MV-4-11 (cell line): ENCODE measurements at regions not wholly inside any gene's neighbourhood (a gene's known extent, or its start where the extent isn't known, plus 50 kb on each side); places are given as distances from the start of the nearest gene placed in this dataset.
"Not testable (repeated sequence)": the region's sequence is repeated elsewhere in the genome, so short reads cannot be mapped to it uniquely, and the experiment has no call there.

Experiments
- DNase-seq: peaks from one replicate; lab custom pipeline; 2025; lab: John Stamatoyannopoulos, UW

- DNase-seq: no peak
Measured at GRCh38 chr7:106523482-106523881, 137.5 kb downstream of the CCDC71L start.

DNA sequence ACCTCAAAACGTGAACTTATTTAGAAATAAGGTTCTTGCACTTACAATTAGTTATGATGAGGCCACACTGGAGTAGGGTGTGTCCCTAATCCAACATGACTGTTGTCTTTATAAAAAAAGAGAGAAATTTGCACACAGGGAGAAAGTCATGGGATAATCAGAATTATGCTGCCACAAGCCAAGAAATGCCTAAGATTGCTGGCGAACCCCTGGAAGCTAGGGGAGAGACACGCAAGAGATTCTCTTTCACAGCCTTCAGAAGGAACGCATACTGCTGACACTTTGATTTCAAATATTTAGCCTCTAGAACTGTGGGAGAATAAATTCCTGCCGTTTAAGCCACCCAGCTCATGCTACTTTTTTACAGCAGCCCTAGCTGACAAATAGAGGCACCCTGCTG is 138.3 kb downstream of the CCDC71L start:
- no peak for DNase-seq

DNA sequence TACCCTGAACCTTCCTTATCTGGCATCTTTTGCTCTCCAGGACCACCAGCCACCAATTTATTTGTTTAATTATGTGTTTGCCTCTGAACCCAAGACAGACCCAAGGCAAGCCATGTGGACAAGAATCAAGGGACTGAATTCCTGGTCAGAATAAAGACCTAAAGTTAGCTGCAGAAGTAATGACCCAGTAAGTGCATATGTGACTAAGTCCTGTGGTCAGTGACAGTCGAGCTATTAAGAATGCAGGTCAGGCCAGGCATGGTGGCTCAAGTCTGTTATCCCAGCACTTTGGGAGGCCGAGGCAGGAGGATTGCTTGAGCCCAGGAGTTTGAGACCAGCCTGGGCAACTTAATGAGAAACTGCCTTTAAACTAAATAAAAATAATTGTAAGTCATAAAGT is 139.4 kb downstream of the CCDC71L start:
- no peak for DNase-seq

DNA sequence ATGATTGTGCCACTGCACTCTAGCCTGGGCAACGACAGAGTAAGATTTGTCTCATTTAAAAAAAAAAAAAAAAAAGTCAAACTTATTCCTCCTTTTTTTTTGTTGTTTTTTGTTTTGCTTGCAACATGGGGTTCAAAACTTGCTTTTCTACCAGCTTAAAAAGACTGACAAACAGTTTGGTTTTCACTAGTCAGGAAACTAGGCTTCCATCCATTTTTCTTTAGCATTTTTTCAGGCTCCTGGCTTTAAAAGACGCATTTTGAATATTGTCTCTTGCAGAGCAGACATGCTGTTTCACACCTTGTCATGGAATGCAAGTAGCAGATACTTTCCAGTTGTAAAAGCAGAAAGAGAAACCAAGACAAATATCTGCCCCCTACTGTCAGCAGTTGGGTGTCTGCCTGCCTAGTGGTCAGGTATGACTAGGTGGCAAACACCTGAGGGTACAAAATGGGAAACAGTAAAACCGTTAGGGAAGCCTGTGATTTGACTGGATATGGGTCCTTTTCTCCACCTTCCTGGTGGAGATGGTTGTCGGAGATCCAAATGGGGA is 139.9 kb downstream of the CCDC71L start:
- DNase-seq: no peak

DNA sequence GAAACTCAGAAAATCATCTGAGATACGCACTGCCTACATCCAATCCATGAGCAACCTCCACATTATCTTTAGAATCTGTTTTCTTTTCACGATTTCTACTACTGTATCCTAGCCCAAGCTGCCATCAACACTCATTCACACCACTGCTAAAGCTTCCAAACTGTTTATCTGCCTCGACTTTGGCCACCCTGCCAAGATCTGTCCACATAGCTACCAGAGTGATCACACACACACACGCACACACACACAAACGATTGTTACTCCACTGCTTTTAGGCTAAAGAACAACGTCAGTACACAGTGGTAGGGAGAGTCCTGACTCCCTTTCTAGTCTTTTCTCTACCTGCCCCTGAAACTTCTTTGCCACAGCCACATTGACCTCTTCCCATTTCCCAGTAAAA is 142.0 kb downstream of the CCDC71L start:
- no peak for DNase-seq

DNA sequence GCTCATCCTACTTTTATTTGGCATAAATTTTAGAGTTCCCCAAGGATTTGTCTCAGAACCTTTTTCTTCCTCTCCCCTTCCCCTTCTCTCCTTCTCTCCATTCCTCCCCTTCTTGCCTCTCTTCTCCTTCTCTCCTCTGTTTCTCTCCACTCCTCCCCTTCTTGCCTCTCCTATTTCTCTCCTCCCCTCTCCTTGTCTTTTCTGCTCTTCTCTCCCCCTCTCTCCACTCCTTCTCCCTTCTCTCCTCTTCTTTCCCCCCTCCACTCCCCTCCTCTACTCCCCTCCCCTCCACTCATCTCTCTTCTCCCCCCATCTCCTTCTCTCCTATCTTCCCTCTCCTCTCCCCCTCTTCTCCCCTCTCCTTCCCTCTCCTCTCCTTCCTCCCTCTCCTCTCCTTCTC is 142.7 kb downstream of the CCDC71L start:
- DNase-seq: no peak

GRCh38 chr7:106517508-106517907 is 143.4 kb downstream of the CCDC71L start:
- DNase-seq: no peak

DNA sequence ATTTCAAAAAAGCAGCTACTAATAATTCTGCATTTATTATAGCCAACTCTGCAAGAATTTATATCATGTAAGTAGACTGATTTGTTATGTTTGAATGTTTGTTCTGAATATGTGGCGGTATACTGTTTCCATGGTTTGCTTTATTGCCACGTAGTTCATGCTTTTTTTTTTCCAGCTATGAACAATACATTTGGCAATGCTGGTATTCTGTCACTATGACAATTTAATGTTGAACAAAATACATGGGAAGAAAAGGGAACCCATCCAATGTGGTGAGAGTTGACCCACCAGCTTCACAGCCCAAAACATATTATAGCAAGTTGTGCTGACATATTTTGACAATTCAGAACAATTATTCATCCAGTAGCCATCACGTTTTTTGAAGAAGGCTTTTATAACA is 145.6 kb downstream of the CCDC71L start:
- no peak for DNase-seq

- no peak for DNase-seq
Measured at GRCh38 chr7:106514881-106515280, 146.1 kb downstream of the CCDC71L start.

DNA sequence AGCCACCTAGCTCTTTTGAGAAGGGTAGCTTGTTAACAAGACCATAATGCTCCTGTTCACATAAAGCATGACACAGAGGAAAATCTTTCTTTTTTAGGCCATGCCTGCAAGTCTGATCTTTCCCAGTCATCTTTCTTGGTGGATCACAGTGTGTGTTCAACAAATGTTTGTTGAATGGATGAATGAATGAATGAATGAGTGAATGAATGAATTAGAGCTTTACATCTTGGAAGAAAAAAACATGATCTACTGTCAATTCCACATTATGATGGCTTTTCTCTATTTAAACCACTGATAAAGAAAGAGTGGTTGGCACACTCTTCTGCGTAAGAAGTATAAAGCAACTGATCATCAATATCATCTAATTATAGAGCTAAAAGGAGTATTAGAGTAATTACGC is 148.7 kb downstream of the CCDC71L start:
- DNase-seq: no peak

DNA sequence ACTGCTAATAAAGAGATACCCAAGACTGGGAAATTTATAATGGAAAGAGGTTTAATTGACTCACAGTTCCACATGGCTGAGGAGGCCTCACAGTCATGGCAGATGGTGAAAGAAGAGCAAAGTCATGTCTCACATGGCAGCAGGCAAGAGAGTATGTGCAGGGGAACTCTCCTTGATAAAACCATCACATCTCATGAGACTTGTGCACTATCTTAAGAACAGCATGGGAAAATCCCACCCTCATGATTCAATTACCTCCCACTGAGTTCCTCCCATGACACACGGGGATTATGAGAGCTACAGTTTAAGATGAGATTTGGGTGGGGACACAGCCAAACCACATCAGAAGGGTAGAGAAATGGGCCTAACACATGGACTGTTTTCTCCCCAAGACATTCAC is 156.3 kb downstream of the CCDC71L start:
- no peak for DNase-seq

DNA sequence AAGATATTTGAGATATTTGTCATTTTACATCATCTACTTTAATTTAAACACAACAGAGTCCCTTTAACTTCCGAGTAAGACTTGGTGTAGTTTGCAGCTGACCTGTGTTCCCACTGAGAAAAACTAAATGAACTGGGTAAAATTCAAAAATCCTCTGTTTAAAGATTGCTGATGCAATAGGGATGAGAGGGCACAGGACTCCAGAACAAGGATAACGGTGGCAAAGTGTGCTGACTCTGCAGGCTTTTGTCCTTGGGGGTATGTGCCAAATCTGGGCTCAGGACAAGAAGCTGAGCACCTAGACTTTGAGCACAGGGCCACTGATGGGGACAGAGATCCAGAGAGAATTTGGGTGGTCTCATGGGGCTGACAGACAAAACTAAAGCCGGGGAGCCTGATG is 156.8 kb downstream of the CCDC71L start:
- no peak for DNase-seq

DNA sequence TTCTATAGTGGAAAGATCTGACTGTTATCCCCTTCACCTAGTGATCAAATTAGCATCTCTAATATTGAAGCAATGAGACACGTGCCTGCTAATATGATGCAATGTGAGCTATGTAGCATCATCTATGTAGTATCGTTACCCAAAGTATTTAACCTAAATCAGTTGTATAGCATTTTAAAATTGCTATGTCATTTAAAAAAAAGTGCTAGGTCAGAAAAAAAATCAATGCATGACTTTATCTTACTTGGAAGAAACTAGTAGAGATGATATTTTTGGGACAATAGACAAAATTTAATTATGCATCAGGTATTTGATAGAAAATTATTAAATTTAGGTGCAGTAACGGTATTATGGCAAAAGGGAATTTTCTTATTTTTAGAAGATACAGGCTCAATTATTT is 157.3 kb downstream of the CCDC71L start:
- no peak for DNase-seq

- peak; percentile 41 for DNase-seq
Measured at GRCh38 chr7:106501605-106502580, 159.1 kb downstream of the CCDC71L start.

- DNase-seq: no peak
Measured at GRCh38 chr7:106499897-106500296, 161.1 kb downstream of the CCDC71L start.

DNA sequence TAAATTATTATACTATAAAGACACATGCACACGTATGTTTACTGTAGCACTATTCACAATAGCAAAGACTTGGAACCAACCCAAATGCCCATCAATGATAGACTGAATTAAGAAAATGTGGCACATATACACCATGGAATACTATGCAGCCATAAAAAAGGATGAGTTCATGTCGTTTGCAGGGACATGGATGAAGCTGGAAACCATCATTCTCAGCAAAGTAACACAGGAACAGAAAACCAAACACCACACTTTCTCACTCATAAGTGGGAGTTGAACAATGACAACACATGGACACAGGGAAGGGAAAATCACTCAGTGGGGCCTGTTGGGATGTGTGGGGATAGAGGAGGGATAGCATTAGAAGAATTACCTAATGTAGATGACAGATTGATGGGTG is 163.0 kb downstream of the CCDC71L start:
- DNase-seq: not testable (repeated sequence)

DNA sequence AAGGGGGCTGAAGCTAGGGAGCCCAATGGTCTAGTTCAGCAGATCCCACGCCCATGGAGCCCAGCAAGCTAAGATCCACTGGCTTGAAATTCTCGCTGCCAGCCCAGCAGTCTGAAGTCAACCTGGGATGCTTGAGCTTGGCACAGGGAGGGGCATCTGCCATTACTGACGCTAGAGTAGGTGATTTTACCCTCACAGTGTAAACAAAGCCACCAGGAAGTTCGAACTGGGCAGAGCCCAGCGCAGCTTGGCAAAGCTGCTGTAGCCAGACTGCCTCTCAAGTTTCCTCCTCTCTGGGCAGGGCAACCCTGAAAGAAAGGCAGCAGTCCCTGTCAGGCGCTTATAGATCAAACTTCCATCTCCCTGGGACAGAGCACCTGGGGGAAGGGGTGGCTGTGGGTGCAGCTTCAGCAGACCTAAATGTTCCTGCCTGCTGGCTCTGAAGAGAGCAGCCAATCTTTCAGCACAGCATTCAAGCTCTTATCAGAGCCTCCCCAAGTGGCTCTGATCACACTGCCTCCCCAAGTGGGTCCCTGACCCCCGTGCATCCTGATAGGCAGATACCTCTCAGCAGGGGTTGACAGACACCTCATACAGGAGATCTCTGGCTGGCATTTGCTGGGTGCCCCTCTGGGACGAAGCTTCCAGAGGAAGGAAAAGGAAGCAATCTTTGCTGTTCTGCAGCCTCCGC is 167.8 kb downstream of the CCDC71L start:
- no peak for DNase-seq

DNA sequence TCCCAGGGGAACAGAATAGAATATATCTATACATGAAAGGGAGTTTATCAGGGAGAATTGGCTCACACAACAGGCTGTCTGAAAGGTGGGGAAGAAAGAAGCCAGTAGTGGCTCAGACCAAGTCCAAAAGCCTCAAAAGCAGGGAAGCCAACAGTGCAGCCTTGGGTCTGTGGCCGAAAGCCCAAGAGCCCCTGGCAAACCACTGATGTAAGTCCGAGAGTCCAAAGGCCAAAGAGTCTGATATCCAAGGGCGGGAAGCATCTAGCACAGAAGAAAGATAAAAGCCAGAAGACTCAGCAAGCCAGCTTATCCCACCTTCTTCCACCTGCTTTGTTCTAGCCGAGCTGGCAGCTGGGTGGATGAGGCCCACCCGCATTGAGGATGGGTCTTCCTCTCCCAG is 172.5 kb downstream of the CCDC71L start:
- DNase-seq: no peak

DNA sequence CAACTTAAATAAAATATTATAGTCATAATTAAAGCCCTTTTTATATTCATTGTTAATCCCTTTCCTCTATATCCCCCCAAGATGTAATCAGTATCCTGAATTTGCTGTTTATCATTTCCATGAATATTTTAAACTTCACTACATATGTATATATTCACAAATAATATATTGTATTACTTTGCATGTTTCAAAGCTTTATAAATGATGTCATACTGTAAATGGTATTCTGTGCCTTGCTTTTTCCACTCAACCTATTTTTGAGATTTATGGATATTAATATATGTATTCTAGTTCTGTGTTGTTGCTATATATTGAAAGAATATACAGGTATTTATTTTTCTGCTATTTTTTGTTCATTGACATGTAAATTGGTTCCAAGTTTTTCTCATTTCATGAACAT is 173.1 kb downstream of the CCDC71L start:
- no peak for DNase-seq

DNA sequence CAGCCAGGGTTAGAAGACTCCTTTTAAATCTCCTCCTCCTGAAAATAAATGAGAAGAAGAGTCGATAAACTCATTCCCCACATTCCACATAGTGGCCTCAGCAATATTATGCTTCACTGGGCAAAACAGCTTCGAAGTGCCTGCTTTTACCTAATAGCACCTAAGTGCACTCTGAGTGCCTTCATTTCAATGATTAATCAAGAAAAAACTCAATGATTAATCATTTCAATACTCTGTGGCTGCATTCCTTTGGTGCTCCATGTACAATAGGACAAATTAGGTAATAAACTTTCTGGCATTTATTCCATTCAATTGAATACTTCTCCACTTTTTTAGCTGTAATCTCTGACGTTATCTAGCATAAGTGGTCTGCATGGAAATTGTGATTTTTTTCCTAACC is 174.6 kb downstream of the CCDC71L start:
- no peak for DNase-seq

DNA sequence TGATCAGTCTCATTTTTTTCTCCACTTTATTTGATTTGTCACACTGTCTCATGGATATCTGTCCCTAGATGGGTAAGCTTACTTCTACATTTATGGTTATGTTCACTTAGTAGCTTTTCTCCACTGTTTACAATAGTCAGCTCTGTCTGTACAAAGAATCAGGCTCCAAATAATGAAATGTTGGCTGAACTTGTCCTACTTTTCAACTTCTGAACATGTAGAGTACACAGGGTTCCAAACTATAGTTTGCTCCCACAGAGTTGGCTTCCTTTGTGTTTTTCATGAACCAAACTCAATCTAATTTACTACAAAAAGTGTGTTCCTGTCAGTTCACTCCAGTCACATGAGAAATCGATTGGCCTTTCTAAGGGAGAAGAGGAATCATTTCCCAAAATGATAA is 175.0 kb downstream of the CCDC71L start:
- DNase-seq: no peak

- DNase-seq: no peak
Measured at GRCh38 chr7:106485031-106485551, 175.9 kb downstream of the CCDC71L start.

- peak; percentile 24 for DNase-seq
Measured at GRCh38 chr7:106484562-106484961, 176.4 kb downstream of the CCDC71L start.
